Neutrophil (primary cell): ENCODE measurements at regions not wholly inside any gene's neighbourhood (a gene's known extent, or its start where the extent isn't known, plus 50 kb on each side); places are given as distances from the start of the nearest gene placed in this dataset.

Experiments used
- H3K27ac ChIP-seq: fragments of 200-600 bp; sonication (generic); 2 replicates; pipeline ENCODE4 v1.5.1; 2016; ENCODE audit warnings: mild to moderate bottlenecking, moderate library complexity
- H3K27me3 ChIP-seq: fragments of 200-600 bp; sonication (generic); 2 replicates; pipeline ENCODE4 v1.6.0; 2016; ENCODE audit warnings: mild to moderate bottlenecking
- H3K36me3 ChIP-seq: fragments of 200-600 bp; sonication (generic); 2 replicates; pipeline ENCODE4 v1.5.1; 2017
- H3K4me1 ChIP-seq, 2 experiments: fragments of 200-600 bp in 1 of 2; sonication (generic) in 1 of 2; 1 replicate in 1 of 2; 2 replicates in 1 of 2; pipeline versions ENCODE4 v1.5.1 to v1.6.1; 2013 to 2016; ENCODE audit warnings: low read depth in 1 of 2, low read length in 1 of 2, mild to moderate bottlenecking in 1 of 2, moderate library complexity in 1 of 2; ENCODE audit not compliant: control insufficient read depth in 1 of 2, insufficient read depth in 1 of 2
- H3K4me3 ChIP-seq, 2 experiments: fragments of 200-600 bp in 1 of 2; sonication (generic) in 1 of 2; 1 replicate in 1 of 2; 2 replicates in 1 of 2; pipeline ENCODE4 v1.5.1; 2013 to 2016; ENCODE audit warnings: low read depth in 1 of 2, low read length in 1 of 2, mild to moderate bottlenecking in 1 of 2, moderate library complexity in 1 of 2
- H3K9me3 ChIP-seq: fragments of 200-600 bp; sonication (generic); 2 replicates; pipeline ENCODE4 v1.5.1; 2016
- TF ChIP-seq, protein P1 (sequence below): fragments of 200-600 bp; sonication (generic); IDR thresholded peaks from 2 replicates; pipeline ENCODE4 v1.5.1; 2016; ENCODE audit warnings: antibody characterized with exemption

DNA sequence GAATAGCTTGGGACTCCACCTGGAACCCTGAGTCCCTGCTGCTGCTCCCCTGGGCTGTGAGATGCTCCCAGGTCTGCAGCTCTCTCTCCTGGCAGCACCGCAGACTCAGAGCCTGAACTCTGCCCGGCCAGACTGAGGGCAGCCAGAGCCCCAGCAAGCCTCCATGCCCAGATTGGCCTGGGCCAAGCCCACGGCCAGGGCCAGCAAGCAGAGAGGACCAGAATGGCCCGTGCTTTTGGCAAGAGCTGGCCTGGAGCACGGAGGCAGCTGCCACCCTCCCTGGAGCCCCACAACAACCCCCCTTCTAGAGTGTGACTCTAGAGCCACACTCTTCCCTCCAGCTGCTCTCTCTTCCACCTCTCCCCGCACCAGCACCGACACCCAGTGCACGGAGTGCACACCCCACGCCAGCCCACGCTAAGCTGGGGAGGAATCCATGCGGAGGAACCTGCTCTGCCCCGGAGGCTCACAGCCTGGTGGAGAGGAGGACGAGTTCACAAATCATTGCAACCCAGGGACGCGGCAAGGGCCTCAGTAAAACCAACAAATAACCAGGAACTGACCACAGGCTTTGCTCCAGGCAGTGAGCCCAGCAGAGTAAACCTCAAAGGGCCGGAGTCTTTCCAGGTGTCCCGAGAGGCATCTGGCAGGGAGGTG, 110.3 kb downstream of the HMX1 start:
- no peak overlapping the region for H3K4me3 ChIP-seq
- H3K4me1 ChIP-seq = no peaks in the 10 kb centered on the region
- TF ChIP-seq, protein P1, sequence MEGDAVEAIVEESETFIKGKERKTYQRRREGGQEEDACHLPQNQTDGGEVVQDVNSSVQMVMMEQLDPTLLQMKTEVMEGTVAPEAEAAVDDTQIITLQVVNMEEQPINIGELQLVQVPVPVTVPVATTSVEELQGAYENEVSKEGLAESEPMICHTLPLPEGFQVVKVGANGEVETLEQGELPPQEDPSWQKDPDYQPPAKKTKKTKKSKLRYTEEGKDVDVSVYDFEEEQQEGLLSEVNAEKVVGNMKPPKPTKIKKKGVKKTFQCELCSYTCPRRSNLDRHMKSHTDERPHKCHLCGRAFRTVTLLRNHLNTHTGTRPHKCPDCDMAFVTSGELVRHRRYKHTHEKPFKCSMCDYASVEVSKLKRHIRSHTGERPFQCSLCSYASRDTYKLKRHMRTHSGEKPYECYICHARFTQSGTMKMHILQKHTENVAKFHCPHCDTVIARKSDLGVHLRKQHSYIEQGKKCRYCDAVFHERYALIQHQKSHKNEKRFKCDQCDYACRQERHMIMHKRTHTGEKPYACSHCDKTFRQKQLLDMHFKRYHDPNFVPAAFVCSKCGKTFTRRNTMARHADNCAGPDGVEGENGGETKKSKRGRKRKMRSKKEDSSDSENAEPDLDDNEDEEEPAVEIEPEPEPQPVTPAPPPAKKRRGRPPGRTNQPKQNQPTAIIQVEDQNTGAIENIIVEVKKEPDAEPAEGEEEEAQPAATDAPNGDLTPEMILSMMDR = no peak
- no peak overlapping the region for H3K27ac ChIP-seq
- no peaks in the 10 kb centered on the region for H3K9me3 ChIP-seq
- no peaks in the 10 kb centered on the region for H3K36me3 ChIP-seq
- peaks cover 7% of the 10 kb centered on the region for H3K27me3 ChIP-seq

DNA sequence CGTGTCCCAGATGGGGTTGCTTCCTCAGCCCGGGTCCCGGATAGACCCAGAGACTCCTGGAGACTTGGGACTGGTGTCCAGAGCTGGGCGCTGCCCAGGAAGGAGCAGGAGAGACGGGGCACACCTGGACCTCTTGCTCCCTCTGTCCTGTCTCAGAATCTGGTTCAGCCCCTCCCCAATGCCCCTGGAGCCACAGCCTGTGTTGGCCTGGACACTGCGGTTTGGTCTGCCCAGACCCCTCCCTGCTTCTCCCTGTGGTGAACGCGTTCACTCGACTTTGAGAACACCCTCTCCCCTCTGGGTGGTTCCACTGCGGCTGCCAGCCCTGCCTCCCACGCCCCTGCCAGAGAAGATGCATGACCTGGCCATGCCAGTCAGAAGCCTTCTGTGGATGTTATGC, 111.1 kb downstream of the HMX1 start:
- no peaks in the 10 kb centered on the region for H3K9me3 ChIP-seq
- no peak overlapping the region for H3K27ac ChIP-seq
- no peak overlapping the region for H3K4me3 ChIP-seq
- TF ChIP-seq, protein P1 = no peak
- H3K36me3 ChIP-seq = no peaks in the 10 kb centered on the region
- peaks cover 7% of the 10 kb centered on the region for H3K27me3 ChIP-seq
- H3K4me1 ChIP-seq = no peaks in the 10 kb centered on the region

DNA sequence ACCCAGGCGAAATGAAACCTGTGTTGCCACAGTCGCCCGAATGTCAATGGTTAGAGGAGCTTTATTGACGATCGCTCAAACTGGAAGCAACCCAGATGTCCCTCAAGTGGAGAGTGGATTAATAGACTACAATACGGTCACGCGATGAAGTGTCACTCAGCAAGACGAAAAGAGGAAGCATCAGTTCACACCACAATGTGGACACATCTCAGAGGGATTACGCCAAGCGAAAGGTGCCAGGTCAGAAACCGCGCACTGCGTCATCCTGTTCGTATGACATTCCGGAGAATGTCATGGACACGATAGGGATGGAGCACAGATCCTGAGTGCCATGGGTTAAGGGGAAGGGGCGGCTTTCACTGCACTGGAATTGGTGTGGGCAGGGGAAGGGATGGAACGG, 111.7 kb downstream of the HMX1 start:
- Histone ChIP-seq H3K9me3 (no peaks in the 10 kb centered on the region), H3K36me3 (no peaks in the 10 kb centered on the region), H3K4me1 (no peaks in the 10 kb centered on the region), H3K4me3 (no peak overlapping the region), H3K27ac (no peak overlapping the region), H3K27me3 (peaks cover 7% of the 10 kb centered on the region)
- TF ChIP-seq, protein P1 = no peak

DNA sequence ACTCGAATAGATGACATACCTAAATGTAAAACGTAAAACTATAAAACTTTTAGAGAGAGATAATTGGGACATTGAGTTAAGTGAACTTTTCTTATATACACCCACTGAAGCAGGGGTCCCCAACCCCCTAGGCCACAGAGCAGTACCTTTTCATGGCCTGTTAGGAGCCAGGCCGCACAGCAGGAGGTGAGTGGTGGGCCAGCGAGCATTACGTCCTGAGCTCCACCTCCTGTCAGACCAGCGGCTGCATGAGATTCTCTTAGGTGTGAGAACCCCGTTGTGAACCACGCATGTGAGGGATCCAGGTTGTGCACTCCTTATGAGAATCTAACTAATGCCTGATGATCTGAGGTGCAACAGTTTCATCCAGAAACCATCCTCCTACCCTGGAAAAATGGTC, 114.8 kb downstream of the HMX1 start:
- no peaks in the 10 kb centered on the region for H3K9me3 ChIP-seq
- no peaks in the 10 kb centered on the region for H3K4me1 ChIP-seq
- H3K27ac ChIP-seq = no peak overlapping the region
- no peaks in the 10 kb centered on the region for H3K36me3 ChIP-seq
- TF ChIP-seq, protein P1 = no peak
- H3K4me3 ChIP-seq = no peak overlapping the region
- H3K27me3 ChIP-seq = peaks cover 16% of the 10 kb centered on the region

DNA sequence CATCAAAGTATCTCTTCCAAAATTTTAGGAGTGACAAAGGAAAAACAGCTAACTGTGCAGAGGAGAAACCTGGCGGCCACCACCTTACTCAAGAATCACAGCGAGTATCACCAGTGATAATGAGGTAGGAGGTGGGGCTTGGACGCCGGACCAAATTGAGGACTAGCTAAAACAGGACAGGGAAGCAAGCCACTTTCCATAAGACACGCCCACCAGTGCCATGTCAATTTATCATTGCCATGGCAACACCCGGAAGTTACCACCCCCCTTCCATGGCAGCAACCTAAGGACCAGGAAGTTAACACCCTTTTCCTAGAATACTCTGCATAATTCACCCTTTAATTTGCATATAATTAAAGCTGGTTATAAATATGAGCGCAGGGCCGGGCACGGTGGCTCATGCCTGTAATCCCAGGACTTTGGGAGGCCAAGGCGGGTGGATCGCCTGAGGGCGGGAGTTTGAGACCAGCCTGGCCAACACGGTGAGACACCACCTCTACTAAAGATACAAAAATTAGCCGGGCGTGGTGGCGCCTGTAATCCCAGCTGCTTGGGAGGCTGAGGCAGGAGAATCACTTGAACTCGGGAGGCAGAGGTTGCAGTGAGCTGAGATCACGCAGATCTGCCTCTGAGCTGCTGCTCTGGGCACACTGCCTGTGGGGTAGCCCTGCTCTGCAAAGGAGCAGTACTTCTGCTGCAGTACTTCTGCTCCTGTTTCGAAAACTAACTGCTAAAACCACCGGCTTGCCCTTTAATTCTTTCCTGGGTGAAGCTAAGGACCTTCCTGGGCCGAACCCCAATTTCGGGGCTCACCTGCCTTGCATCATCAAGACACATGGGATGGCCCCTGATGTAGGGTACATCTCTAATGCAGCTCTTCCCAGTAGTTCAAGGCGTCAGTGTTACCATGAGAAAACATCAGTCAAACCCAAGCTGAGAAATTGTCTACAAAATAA, 116.7 kb downstream of the HMX1 start:
- Histone ChIP-seq H3K4me1 (no peaks in the 10 kb centered on the region), H3K36me3 (no peaks in the 10 kb centered on the region), H3K27me3 (peaks cover 16% of the 10 kb centered on the region), H3K27ac (no peak overlapping the region), H3K9me3 (no peaks in the 10 kb centered on the region), H3K4me3 (no peak overlapping the region)
- TF ChIP-seq, protein P1 = no peak
